Natural killer cell (primary cell): ENCODE measurements at regions not wholly inside any gene's neighbourhood (a gene's known extent, or its start where the extent isn't known, plus 50 kb on each side); places are given as distances from the start of the nearest gene placed in this dataset.

Experiments
- ATAC-seq, 3 donors: fragments of 150-1000 bp in 2 of 3; fragments of 200-7000 bp in 1 of 3; cut with Tn5 transposase; 1 replicate in 1 of 3; 2 replicates in 2 of 3; pipeline ENCODE4 v1.10.0; 2021; ENCODE audit warnings: mild to moderate bottlenecking in 2 of 3, moderate library complexity in 2 of 3
- DNase-seq, 2 donors: peaks; one replicate each; pipeline versions ENCODE4 v3.0.0 to v3.0.0-alpha.2; 2013 to 2021; ENCODE audit warnings: mixed read lengths in 1 of 2
- H3K27ac ChIP-seq: one replicate; pipeline ENCODE4 v1.5.1; 2013; ENCODE audit warnings: mild to moderate bottlenecking, low read length
- H3K27me3 ChIP-seq: one replicate; pipeline ENCODE4 v1.6.1; 2013; ENCODE audit warnings: low read length; ENCODE audit not compliant: control insufficient read depth, insufficient read depth
- H3K36me3 ChIP-seq: one replicate; pipeline ENCODE4 v1.6.1; 2013; ENCODE audit warnings: low read length; ENCODE audit not compliant: control insufficient read depth, insufficient read depth
- H3K4me1 ChIP-seq: one replicate; pipeline ENCODE4 v1.6.1; 2013; ENCODE audit warnings: low read length; ENCODE audit not compliant: control insufficient read depth, insufficient read depth
- H3K4me3 ChIP-seq: one replicate; pipeline ENCODE4 v1.5.1; 2013; ENCODE audit warnings: low read length
- H3K9me3 ChIP-seq: one replicate; pipeline ENCODE4 v1.6.1; 2013; ENCODE audit warnings: low read length; ENCODE audit not compliant: control insufficient read depth, insufficient read depth
- H3K27ac Mint-ChIP-seq, 2 donors: one replicate each; pipeline ENCODE4 v1.8.0; 2022; ENCODE audit warnings: mild to moderate bottlenecking in 2 of 2, mixed read lengths in 2 of 2, moderate library complexity in 1 of 2
- H3K27me3 Mint-ChIP-seq, 2 donors: one replicate each; pipeline ENCODE4 v1.8.0; 2022; ENCODE audit warnings: low read depth in 2 of 2, mixed read lengths in 2 of 2
- H3K36me3 Mint-ChIP-seq: one replicate; pipeline ENCODE4 v1.8.0; 2022; ENCODE audit warnings: mixed read lengths
- H3K4me1 Mint-ChIP-seq, 2 donors: one replicate each; pipeline ENCODE4 v1.8.0; 2022; ENCODE audit warnings: mixed read lengths in 2 of 2
- H3K4me3 Mint-ChIP-seq: one replicate; pipeline ENCODE4 v1.8.0; 2022; ENCODE audit warnings: mild to moderate bottlenecking, moderate library complexity, mixed read lengths
- H3K9me3 Mint-ChIP-seq, 2 donors: one replicate each; pipeline ENCODE4 v1.8.0; 2022; ENCODE audit warnings: mixed read lengths in 2 of 2
- WGBS: methylation state at CpG from one replicate; pipeline ENCODE4 v1.1.7; 2013; ENCODE audit warnings: missing lambda C conversion rate; ENCODE audit not compliant: insufficient coverage; 5-methylcytosine and 5-hydroxymethylcytosine counted together
- intact Hi-C: fragments of 100-400 bp; cut with micrococcal nuclease; formaldehyde crosslinking; loops from one replicate; pipeline ENCODE4 v1.14.2; 2022
- TF ChIP-seq, protein P1 (sequence below): fragments of 200-600 bp; IDR thresholded peaks from one replicate; pipeline ENCODE4 v1.8.0; 2022; ENCODE audit warnings: antibody characterized with exemption

DNA sequence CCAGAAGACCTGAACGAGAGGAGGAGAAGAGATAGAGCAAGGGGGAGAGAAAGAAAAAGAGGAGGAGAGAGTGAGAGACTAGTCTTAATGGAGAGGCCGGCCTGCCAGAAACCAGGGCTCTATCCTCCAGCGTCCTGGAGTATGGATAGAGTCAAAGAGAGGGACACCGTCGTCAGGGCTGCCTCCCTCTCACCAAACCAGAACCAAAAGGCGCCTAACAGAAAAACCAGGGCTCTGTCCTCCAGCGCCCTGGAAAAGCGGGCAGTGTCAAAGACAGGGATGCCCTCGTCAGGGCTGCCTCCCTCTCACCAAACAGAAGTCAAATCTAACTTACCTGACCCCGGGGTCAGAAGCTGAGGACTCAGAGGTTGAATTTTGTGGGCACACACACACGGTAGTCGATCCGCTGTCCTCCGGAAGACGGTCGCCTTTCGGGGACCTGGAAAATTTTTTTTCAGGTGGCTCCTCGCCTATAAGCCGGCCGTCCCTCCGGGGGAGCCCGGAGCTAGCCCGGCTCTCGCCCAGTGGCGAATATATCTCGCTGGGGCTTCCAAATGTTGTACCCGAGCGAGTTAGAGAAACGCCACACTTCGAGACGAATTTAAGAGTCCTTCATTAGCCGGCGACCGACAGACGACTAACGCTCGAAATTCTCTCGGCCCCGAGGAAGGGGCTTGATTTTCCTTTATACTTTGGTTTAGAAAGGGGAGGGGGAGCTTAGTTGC is 148.2 kb downstream of the TRIM27 start:
- TF ChIP-seq, protein P1, sequence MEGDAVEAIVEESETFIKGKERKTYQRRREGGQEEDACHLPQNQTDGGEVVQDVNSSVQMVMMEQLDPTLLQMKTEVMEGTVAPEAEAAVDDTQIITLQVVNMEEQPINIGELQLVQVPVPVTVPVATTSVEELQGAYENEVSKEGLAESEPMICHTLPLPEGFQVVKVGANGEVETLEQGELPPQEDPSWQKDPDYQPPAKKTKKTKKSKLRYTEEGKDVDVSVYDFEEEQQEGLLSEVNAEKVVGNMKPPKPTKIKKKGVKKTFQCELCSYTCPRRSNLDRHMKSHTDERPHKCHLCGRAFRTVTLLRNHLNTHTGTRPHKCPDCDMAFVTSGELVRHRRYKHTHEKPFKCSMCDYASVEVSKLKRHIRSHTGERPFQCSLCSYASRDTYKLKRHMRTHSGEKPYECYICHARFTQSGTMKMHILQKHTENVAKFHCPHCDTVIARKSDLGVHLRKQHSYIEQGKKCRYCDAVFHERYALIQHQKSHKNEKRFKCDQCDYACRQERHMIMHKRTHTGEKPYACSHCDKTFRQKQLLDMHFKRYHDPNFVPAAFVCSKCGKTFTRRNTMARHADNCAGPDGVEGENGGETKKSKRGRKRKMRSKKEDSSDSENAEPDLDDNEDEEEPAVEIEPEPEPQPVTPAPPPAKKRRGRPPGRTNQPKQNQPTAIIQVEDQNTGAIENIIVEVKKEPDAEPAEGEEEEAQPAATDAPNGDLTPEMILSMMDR = no peak
- DNase-seq = no peak
- WGBS = 7% methylated on average over 38 of the region's 39 CpGs
- Mint-ChIP-seq H3K36me3 (peaks cover 56% of the 10 kb centered on the region), H3K4me3 (no peak overlapping the region), H3K27ac (peak overlapping the region in 1 of 2 donors; percentile 41), H3K27me3 (peaks cover 79 to 98% of the 10 kb centered on the region in 2 donors), H3K4me1 (peaks cover 6 to 9% of the 10 kb centered on the region in 2 donors), H3K9me3 (peaks cover 9 to 16% of the 10 kb centered on the region in 2 donors)
- no peak overlapping the region for H3K27ac ChIP-seq
- no peaks in the 10 kb centered on the region for H3K36me3 ChIP-seq
- peaks cover 89% of the 10 kb centered on the region for H3K27me3 ChIP-seq
- H3K4me1 ChIP-seq = no peaks in the 10 kb centered on the region
- peaks cover 18% of the 10 kb centered on the region for H3K9me3 ChIP-seq
- no peak for ATAC-seq
- no peak overlapping the region for H3K4me3 ChIP-seq
- intact Hi-C loops = no loop called here

DNA sequence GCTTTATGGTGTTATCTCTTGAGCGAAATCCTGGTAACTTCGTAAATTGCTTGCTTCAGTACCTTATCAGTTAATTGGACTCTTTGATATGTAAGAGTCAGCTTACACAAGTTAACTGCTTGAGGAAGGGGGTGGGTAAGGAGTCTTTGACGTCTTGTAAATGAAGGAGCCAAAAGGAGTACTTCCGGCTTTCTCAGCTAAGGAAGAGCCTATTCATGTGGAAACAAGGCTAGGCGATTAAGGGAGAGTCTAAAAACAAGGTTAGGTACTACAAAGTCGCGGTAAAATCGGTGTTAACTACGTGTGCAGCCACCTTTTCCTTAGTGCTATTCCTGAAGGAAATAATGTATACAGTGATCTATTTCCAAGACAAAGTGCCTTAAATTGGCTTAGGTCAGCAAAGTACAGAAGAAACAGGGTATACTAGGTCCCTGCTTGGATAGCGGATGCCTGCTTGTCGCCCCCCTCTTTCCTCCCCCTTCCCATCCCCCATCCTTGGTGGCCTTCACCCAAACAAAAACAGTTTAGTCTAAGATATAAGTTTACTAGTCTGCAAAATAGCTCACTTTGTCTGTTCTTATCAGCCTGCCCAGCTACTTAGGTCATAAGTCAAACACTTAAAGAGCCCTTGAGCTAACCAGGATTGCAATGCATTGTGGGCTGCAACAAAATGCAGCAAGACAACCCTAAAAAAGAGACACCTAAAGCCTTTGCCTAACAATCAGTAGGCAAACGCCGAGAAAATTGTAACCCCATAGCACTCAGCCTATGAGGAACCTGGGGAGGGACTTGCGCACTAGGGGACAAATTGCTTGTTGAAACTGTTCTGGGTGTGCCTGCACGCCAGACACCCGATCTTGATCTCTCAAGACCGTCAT is 147.3 kb downstream of the TRIM27 start:
- H3K4me3 Mint-ChIP-seq = no peak overlapping the region
- WGBS = 7% methylated on average over 16 of the region's 17 CpGs
- Histone ChIP-seq H3K27ac (no peak overlapping the region), H3K4me1 (peaks cover under 1% of the 10 kb centered on the region), H3K4me3 (no peak overlapping the region), H3K27me3 (peaks cover 89% of the 10 kb centered on the region), H3K9me3 (peaks cover 19% of the 10 kb centered on the region), H3K36me3 (no peaks in the 10 kb centered on the region)
- intact Hi-C loops = no loop called here
- peaks cover 78 to 99% of the 10 kb centered on the region in 2 donors for H3K27me3 Mint-ChIP-seq
- H3K27ac Mint-ChIP-seq = no peak overlapping the region
- DNase-seq = peak in 1 of 2 donors; percentile 13
- H3K4me1 Mint-ChIP-seq = peaks cover 10 to 12% of the 10 kb centered on the region in 2 donors
- no peak for ATAC-seq
- peaks cover 11 to 16% of the 10 kb centered on the region in 2 donors for H3K9me3 Mint-ChIP-seq
- TF ChIP-seq, protein P1 = no peak
- H3K36me3 Mint-ChIP-seq = peaks cover 65% of the 10 kb centered on the region

DNA sequence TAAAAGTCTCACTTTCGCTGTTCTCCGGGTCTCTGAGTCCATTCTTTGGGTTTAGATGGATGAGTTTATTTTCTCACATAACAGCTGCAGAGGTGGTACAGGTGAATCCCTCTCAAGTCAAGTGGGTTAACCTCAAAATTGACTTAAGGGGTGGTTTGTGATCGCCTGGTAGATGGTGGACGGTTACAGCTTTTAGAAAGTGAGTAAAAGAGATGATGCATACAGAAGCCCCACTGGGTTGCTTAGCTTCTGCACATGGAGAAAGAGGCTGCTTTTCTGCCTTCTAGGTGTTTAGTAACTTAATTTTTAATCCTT is 146.7 kb downstream of the TRIM27 start:
- WGBS = 14% methylated on average over 4 of the region's 4 CpGs
- Mint-ChIP-seq H3K27ac (no peak overlapping the region), H3K4me1 (peaks cover 16% of the 10 kb centered on the region in 2 donors), H3K4me3 (no peak overlapping the region), H3K27me3 (peaks cover 77 to 99% of the 10 kb centered on the region in 2 donors), H3K36me3 (peaks cover 70% of the 10 kb centered on the region), H3K9me3 (peaks cover 11 to 18% of the 10 kb centered on the region in 2 donors)
- TF ChIP-seq, protein P1 = no peak
- intact Hi-C loops = no loop called here
- Histone ChIP-seq H3K36me3 (no peaks in the 10 kb centered on the region), H3K9me3 (peaks cover 24% of the 10 kb centered on the region), H3K27ac (no peak overlapping the region), H3K27me3 (peaks cover 89% of the 10 kb centered on the region), H3K4me3 (no peak overlapping the region), H3K4me1 (peaks cover 5% of the 10 kb centered on the region)
- DNase-seq (no peak), ATAC-seq (no peak)
